Stimulated activated CD4-positive, alpha-beta T cell treated with anti-CD3 and anti-CD28 coated beads, Interleukin-2, amount 100 ng/mL, for 48 hours (primary cell): ENCODE measurements at regions not wholly inside any gene's neighbourhood (a gene's known extent, or its start where the extent isn't known, plus 50 kb on each side); places are given as distances from the start of the nearest gene placed in this dataset.

Experiments
- DNase-seq, 2 donors: peaks; one replicate each; pipeline ENCODE4 v3.0.0-alpha.2; 2020

DNA sequence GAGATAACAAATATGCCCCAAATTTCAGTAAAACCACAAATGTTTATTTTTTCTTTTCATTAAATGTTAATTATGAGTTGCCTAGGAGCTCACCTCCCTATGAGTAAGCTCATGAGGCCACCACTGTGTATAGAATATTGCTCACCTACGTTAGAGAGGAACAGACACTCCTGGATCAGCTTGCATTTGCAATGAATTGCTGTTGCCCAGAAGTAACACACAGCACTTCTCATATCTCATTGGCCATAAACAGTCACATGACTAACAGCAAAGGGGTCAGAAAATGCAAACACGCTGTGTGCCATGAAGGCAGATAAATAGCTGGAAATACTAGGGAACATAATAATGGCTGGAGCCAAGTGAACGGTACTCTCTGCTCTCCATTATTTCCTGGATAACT lies 89.0 kb upstream of the GALNT5 start:
- no peak for DNase-seq

DNA sequence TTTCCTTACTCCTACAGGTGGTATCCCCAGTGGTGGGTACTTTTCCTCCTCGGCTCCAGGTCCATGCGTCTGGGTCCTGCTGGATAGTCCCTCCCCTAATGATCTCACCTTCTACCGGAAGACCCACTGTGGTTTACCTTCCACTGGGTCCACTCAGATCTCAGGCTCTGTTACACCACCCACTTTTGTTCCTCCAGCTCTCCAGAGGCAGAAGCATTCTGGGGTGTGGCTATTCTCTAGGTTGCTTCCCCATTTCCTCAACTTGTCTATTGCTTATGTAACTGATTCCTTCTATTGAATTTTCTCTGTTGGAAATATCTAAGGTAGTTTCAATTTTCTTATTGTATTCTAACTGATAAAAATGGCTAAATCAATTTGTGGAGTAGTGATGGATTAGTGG lies 87.6 kb upstream of the GALNT5 start:
- no peak for DNase-seq

- no peak for DNase-seq
Observed at GRCh38 chr2:157170299-157170698, 87.2 kb upstream of the GALNT5 start.

GRCh38 chr2:157172239-157172638 lies 85.3 kb upstream of the GALNT5 start:
- no peak for DNase-seq

GRCh38 chr2:157172866-157173578 lies 84.5 kb upstream of the GALNT5 start:
- no peak for DNase-seq

DNA sequence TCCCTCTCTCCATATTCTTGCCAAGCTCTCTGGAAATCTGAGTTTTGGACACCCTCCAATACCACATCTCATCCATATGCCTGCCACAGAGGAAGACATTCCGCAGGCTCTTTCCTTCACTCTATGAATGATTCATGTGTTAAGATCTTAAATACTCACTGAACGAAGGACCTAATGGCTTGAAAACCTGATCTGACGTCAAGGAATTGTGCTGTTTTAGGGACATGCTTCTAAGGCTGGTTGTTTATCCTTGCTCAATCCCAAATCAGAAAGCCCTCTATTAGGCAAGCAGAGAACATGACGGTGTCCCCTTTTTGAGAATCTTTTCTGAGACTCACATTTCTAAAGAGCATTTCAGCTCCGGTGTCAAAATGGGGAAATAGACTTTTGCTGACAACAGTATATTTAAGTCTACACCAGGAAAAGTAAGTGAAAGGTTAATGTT lies 83.7 kb upstream of the GALNT5 start:
- no peak for DNase-seq

DNA sequence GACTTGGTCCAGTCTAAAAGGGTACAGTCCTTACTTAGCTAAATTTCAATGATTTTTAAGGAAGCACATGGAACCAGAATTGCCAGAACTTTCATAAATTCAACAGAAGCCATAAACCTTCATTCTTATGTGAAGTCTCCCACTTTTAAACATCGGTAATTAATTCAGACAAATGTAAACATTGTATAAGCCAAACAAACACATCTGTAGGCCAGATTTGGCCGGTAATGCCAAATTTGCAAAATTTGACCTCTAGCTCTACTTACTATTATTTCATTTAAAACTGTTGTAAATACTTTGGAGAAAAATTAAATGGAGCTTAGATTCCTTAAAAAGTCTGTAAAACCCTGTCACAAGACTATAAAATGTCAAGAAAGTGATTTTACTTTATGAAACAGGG lies 83.2 kb upstream of the GALNT5 start:
- no peak for DNase-seq

DNA sequence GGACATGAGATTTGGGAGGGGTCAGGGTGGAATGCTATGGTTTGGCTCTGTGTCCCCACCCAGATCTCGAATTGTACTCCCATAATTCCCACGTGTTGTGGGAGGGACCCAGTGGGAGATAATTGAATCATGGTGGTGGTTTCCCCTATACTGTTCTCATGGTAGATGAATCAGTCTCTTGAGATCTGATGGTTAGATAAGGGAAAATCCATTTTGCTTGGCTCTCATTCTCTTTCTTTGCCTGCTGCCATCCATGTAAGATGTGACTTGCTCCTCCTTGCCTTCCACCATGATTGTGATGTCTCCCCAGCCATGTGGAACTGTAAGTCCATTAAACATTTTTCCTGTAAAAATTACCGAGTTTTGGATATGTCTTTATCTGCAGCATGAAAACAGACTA lies 80.9 kb upstream of the GALNT5 start:
- no peak for DNase-seq

GRCh38 chr2:157178874-157179273 lies 78.6 kb upstream of the GALNT5 start:
- no peak for DNase-seq

DNA sequence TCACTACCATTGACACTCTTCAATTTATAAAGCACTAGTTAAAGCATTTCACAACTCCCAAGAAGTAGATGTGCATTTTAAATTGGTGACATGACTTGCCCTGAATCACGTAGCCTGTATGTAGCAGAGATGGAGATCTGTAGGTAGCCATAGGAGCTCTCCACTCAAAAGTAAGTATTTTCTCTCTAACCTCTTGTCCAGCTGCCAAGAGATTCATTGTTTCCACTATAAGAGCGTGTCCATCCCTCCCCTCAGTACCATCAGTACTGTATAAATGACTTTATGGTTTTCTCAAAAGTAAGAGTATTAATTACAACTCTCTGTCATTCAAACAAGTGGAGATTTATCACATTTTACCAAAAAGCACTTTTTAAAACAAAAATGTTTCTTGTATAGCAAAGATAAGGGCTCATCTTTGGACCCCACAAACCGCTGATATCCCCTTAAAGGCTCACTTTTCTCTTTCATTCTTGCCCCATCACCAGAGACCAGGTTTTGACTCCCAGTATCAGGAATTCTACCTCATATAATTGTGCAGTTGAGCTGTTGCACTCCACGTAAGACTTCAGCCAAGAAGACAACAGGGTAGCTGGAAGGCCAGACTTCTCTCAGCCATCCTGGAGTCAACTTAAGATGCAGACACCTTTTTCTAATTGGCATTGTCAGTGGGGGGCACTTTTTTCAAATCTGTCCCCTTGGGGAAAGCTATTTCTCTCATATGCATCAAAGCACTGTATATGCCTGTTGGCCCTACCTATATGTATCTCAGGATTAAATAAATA lies 78.0 kb upstream of the GALNT5 start:
- DNase-seq: no peak

DNA sequence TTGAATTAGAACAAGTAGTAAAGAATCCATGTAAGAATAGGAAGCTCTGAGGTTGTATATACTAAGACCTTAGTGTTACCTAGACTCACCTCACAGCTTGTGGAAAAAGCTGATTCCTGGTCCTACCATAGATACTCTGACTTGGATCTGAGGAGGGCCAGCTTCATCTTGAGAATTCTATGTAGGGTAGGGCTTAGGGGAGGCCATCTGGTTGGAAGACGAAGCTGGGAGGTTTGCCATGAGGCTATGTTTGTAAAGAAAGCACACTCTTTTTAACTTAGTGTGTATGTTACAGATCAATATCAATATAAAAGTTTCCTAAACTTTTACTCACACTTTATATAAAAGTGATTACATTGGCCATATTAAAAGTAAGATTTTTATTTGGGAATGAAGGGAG lies 77.1 kb upstream of the GALNT5 start:
- DNase-seq: no peak

DNA sequence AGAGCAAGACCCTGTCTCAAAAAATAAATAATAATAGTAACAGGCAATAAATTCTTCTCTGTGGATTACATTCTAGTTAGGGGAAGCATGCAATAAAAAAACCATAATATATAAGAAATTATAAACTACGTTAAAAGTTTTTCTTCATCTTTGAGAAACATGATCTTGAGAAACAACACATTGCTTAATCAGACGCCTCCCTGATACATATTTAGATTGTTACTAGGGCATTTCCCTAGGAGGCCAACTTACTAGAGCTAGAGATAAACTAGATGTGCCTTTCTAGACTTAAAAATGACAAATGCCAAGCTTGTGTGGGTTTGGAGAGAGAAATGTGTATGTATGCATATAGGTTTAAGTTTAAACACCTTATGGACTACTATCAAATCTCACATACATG lies 76.3 kb upstream of the GALNT5 start:
- no peak for DNase-seq

DNA sequence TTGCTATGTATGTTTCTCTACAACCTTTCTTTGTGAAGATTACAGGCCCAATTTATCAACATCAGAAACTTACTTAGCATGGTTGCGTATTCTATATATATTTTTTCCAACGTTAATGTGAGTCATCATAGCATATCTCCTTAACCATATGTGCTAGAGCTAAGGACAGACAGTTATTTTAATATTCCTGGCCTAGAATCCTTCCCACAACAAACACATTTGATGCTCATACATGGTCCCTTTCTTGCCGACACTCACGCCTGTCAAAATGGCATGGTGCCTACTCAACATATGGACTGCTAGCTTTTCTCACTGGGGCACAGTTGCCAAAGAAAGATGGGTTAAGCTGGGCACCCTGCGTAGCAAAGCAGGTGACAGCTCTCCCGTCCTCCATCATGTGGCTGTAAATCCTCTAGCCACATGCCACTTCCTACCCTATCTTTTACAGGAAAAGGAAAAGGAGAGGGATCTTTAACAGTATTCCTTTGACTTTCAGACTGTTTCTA lies 75.2 kb upstream of the GALNT5 start:
- DNase-seq: no peak

GRCh38 chr2:157182834-157183396 lies 74.6 kb upstream of the GALNT5 start:
- no peak for DNase-seq

- DNase-seq: no peak
Observed at GRCh38 chr2:157184161-157184895, 73.2 kb upstream of the GALNT5 start.

- DNase-seq: no peak
Observed at GRCh38 chr2:157185476-157186227, 71.9 kb upstream of the GALNT5 start.

GRCh38 chr2:157190151-157190550 lies 67.4 kb upstream of the GALNT5 start:
- DNase-seq: no peak

- DNase-seq: no peak
Observed at GRCh38 chr2:157191186-157191585, 66.3 kb upstream of the GALNT5 start.

- no peak for DNase-seq
Observed at GRCh38 chr2:157192445-157193423, 64.8 kb upstream of the GALNT5 start.

DNA sequence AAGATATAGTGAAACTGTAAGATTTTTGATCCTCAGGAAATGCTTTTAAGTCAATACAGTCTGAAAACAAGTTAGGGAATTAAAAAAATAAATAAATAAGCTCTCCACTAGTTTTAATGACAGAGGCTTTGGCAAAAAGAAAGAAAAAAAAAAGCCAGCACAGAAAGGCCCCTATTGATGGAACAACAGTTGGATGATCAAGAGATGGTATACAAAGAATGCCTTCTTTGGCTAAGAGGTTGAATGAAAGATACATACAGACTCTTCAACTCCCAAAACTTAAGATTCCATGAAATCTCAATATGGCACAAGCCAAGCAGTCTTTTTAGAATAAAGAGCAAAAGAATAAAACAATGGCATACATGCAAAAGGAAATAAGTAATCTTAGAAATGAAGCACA lies 64.0 kb upstream of the GALNT5 start:
- no peak for DNase-seq

DNA sequence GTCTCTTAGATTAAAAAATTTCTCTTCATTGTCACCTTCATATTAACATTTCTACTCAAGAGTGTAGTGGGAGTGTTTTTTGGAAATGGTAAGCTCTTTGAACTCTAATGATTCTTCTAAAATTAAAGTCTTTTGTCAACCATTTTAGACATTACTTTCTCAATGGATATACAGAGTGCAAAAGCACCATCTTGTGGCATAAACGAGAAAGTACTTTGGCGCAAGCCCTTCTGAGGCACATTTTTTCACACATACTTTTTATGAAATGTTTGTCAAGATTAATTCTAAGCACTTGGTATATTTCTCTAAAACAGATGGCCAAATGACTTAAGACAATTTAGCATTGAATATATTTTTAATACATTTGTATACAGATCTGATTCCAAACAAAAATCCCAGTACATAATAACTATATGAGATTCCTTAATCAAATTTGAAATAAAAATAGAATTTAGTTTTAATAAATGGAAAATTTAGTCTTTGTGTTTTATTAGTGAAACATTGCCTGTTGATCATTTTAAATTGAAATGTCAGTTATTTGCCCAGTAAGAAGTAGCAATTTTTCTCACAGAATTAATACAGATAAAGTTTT lies 63.3 kb upstream of the GALNT5 start:
- peak in 1 of 2 donors; percentile 3 for DNase-seq
